HL-60 (cell line): ENCODE measurements at regions not wholly inside any gene's neighbourhood (a gene's known extent, or its start where the extent isn't known, plus 50 kb on each side); places are given as distances from the start of the nearest gene placed in this dataset.

Experiments used
- DNase-seq, 2 experiments: peaks; one replicate each; pipeline ENCODE4 v3.0.0-alpha.2; 2010 to 2020; ENCODE audit warnings: low read depth in 1 of 2, low spot score in 1 of 2
- H3K27ac ChIP-seq: fragments of 250-450 bp; sonication (Bioruptor Pico); replicated peaks from 2 replicates; pipeline ENCODE4 v1.5.1; 2020; ENCODE audit warnings: mild to moderate bottlenecking, moderate library complexity
- H3K27me3 ChIP-seq: fragments of 250-450 bp; sonication (Bioruptor Pico); 2 replicates; pipeline ENCODE4 v1.5.1; 2021; ENCODE audit warnings: mild to moderate bottlenecking, moderate library complexity; ENCODE audit not compliant: insufficient read depth, poor library complexity, severe bottlenecking
- H3K4me3 ChIP-seq: replicated peaks from 2 replicates; pipeline ENCODE4 v1.5.1; 2011; ENCODE audit warnings: mild to moderate bottlenecking, control low read depth, low read length; ENCODE audit not compliant: insufficient read depth
- GABPA ChIP-seq: IDR thresholded peaks from 2 replicates; pipeline ENCODE4 v1.6.1; 2012; ENCODE audit warnings: low read depth
- POLR2AphosphoS5 ChIP-seq: IDR thresholded peaks from 2 replicates; pipeline ENCODE4 v1.6.1; 2012; ENCODE audit warnings: low read depth
- REST ChIP-seq: IDR thresholded peaks from 2 replicates; pipeline ENCODE4 v1.6.1; 2012; ENCODE audit warnings: low read depth; ENCODE audit not compliant: insufficient replicate concordance
- SPI1 ChIP-seq: IDR thresholded peaks from 2 replicates; pipeline ENCODE4 v1.6.1; 2012; ENCODE audit warnings: low read depth, mild to moderate bottlenecking, borderline replicate concordance
- TF ChIP-seq, protein P1 (sequence below): IDR thresholded peaks from one replicate; pipeline ENCODE4 v1.5.1; 2011; ENCODE audit warnings: low read length, control low read depth, inconsistent platforms; ENCODE audit not compliant: insufficient read depth

GRCh38 chr3:20772869-20773268 is 586.9 kb upstream of the SGO1 start:
- H3K27ac ChIP-seq = no peak overlapping the region
- TF ChIP-seq GABPA = no peak
- TF ChIP-seq POLR2AphosphoS5 = no peak
- no peak for DNase-seq

DNA sequence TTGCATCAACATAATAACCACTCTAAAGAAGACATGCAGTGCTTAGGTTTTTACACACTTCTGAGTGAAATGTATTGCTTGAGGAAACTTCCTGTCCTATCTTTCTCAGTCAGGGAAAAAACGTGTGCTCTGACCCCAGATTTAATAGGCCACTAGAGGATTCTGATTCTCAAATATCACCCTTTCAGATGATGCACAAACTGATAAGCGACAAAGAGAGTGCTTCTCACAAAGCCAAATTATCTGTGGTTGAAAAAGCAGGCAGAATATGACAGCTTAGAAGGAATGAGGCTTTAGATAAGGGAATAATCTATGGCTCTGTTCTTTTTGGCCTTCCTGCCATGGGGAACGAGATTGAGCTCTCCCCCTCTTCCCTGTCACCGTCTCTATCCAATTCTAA is 583.4 kb upstream of the SGO1 start:
- Histone ChIP-seq H3K4me3 (no peak overlapping the region), H3K27me3 (no peaks in the 10 kb centered on the region), H3K27ac (no peak overlapping the region)
- TF ChIP-seq REST (no peak), POLR2AphosphoS5 (no peak), GABPA (no peak), SPI1 (no peak)
- TF ChIP-seq, protein P1, sequence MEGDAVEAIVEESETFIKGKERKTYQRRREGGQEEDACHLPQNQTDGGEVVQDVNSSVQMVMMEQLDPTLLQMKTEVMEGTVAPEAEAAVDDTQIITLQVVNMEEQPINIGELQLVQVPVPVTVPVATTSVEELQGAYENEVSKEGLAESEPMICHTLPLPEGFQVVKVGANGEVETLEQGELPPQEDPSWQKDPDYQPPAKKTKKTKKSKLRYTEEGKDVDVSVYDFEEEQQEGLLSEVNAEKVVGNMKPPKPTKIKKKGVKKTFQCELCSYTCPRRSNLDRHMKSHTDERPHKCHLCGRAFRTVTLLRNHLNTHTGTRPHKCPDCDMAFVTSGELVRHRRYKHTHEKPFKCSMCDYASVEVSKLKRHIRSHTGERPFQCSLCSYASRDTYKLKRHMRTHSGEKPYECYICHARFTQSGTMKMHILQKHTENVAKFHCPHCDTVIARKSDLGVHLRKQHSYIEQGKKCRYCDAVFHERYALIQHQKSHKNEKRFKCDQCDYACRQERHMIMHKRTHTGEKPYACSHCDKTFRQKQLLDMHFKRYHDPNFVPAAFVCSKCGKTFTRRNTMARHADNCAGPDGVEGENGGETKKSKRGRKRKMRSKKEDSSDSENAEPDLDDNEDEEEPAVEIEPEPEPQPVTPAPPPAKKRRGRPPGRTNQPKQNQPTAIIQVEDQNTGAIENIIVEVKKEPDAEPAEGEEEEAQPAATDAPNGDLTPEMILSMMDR = no peak
- DNase-seq = no peak

More at GRCh38 chr3:20772869-20773268, 586.9 kb upstream of the SGO1 start:
- Histone ChIP-seq H3K27me3 (no peaks in the 10 kb centered on the region), H3K4me3 (no peak overlapping the region)

- TF ChIP-seq REST (no peak), GABPA (no peak), SPI1 (no peak), POLR2AphosphoS5 (no peak)
- TF ChIP-seq, protein P1 = no peak
- Histone ChIP-seq H3K27me3 (no peaks in the 10 kb centered on the region), H3K27ac (no peak overlapping the region), H3K4me3 (no peak overlapping the region)
- DNase-seq = no peak
Observed at GRCh38 chr3:20760981-20761380, 575.0 kb upstream of the SGO1 start.

DNA sequence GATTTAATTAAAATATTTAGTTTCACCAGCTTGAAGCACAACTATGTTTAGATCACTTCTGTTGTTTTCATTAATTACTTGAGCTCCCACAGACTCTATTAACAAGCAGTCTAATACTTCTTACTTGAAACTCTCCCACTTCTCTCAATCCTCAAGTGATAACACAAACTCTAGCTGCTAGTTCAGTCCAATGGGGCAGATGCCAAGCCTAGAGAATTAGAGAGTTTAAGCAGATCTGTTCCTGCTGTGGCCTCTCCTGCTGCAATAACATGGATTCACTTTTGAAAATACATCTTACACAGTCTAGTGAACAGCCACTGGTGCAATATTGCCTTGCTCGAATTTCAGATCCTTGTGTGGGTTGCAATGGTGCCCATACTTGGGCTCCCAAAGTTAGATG is 566.4 kb upstream of the SGO1 start:
- H3K4me3 ChIP-seq = no peak overlapping the region
- H3K27ac ChIP-seq = no peak overlapping the region
- no peak for TF ChIP-seq SPI1
- TF ChIP-seq, protein P1 = no peak
- no peak for DNase-seq
- no peaks in the 10 kb centered on the region for H3K27me3 ChIP-seq
